ENCODE measurements at regions not wholly inside any gene's neighbourhood (a gene's known extent, or its start where the extent isn't known, plus 50 kb on each side); places are given as distances from the start of the nearest gene placed in this dataset.
"Not testable (repeated sequence)": the region's sequence is repeated elsewhere in the genome, so short reads cannot be mapped to it uniquely, and the experiment has no call there.

- no peak overlapping the region for H3K4me3 Mint-ChIP-seq
- H3K27ac Mint-ChIP-seq (ENCODE audit: unreplicated experiment), result no peak overlapping the region
- TF ChIP-seq CTCF (conservative IDR thresholded peaks at IDR 0.05), result peak; percentile 56
- DNase-seq (ENCODE audit: low read depth, low spot score), result no peak
- H3K27me3 Mint-ChIP-seq (ENCODE audit: low read depth), result peaks cover 4% of the 10 kb centered on the region
- no peaks in the 10 kb centered on the region for H3K9me3 Mint-ChIP-seq
- H3K36me3 Mint-ChIP-seq (ENCODE audit: low read depth), result no peaks in the 10 kb centered on the region
- H3K4me1 Mint-ChIP-seq, result no peaks in the 10 kb centered on the region
Observed at GRCh38 chr2:21372654-21373053, 248.9 kb downstream of the TDRD15 start.

- DNase-seq (ENCODE audit: low read depth, low spot score), result no peak
- Mint-ChIP-seq H3K27ac (ENCODE audit: unreplicated experiment) (no peak overlapping the region), H3K4me3 (no peak overlapping the region), H3K9me3 (no peaks in the 10 kb centered on the region), H3K4me1 (no peaks in the 10 kb centered on the region), H3K27me3 (ENCODE audit: low read depth) (peaks cover 2% of the 10 kb centered on the region), H3K36me3 (ENCODE audit: low read depth) (no peaks in the 10 kb centered on the region)
- no peak for TF ChIP-seq CTCF (conservative IDR thresholded peaks at IDR 0.05)
Observed at GRCh38 chr2:21376864-21377263, 253.1 kb downstream of the TDRD15 start.

GRCh38 chr2:21379140-21379539 is 255.4 kb downstream of the TDRD15 start:
- no peak overlapping the region for H3K27ac Mint-ChIP-seq (ENCODE audit: unreplicated experiment)
- DNase-seq (ENCODE audit: low read depth, low spot score), result no peak
- no peak overlapping the region for H3K4me3 Mint-ChIP-seq
- H3K4me1 Mint-ChIP-seq, result peaks cover 10% of the 10 kb centered on the region
- no peaks in the 10 kb centered on the region for H3K9me3 Mint-ChIP-seq
- TF ChIP-seq CTCF (conservative IDR thresholded peaks at IDR 0.05), result no peak
- H3K27me3 Mint-ChIP-seq (ENCODE audit: low read depth), result peaks cover 2% of the 10 kb centered on the region
- H3K36me3 Mint-ChIP-seq (ENCODE audit: low read depth), result no peaks in the 10 kb centered on the region

GRCh38 chr2:21379668-21380067 is 255.9 kb downstream of the TDRD15 start:
- peaks cover 10% of the 10 kb centered on the region for H3K4me1 Mint-ChIP-seq
- not testable (repeated sequence) for H3K4me3 Mint-ChIP-seq; H3K36me3 Mint-ChIP-seq (ENCODE audit: low read depth); H3K27ac Mint-ChIP-seq (ENCODE audit: unreplicated experiment); H3K27me3 Mint-ChIP-seq (ENCODE audit: low read depth); DNase-seq (ENCODE audit: low read depth, low spot score); H3K9me3 Mint-ChIP-seq

GRCh38 chr2:21381421-21381820 is 257.7 kb downstream of the TDRD15 start:
- H3K4me3 Mint-ChIP-seq, result no peak overlapping the region
- no peaks in the 10 kb centered on the region for H3K36me3 Mint-ChIP-seq (ENCODE audit: low read depth)
- peaks cover 2% of the 10 kb centered on the region for H3K27me3 Mint-ChIP-seq (ENCODE audit: low read depth)
- H3K27ac Mint-ChIP-seq (ENCODE audit: unreplicated experiment), result no peak overlapping the region
- peaks cover 10% of the 10 kb centered on the region for H3K4me1 Mint-ChIP-seq
- no peak for DNase-seq (ENCODE audit: low read depth, low spot score)
- no peaks in the 10 kb centered on the region for H3K9me3 Mint-ChIP-seq
- TF ChIP-seq CTCF (conservative IDR thresholded peaks at IDR 0.05), result no peak

GRCh38 chr2:21382701-21383520 is 259.1 kb downstream of the TDRD15 start:
- Mint-ChIP-seq H3K36me3 (ENCODE audit: low read depth) (no peaks in the 10 kb centered on the region), H3K4me3 (no peak overlapping the region), H3K27me3 (ENCODE audit: low read depth) (no peaks in the 10 kb centered on the region), H3K9me3 (no peaks in the 10 kb centered on the region), H3K27ac (ENCODE audit: unreplicated experiment) (no peak overlapping the region), H3K4me1 (peaks cover 10% of the 10 kb centered on the region)
- TF ChIP-seq CTCF (conservative IDR thresholded peaks at IDR 0.05), result no peak
- DNase-seq (ENCODE audit: low read depth, low spot score), result no peak

Data from neural crest cell (in vitro differentiated cells).